Fibroblast of mammary gland (primary cell): ENCODE measurements at regions not wholly inside any gene's neighbourhood (a gene's known extent, or its start where the extent isn't known, plus 50 kb on each side); places are given as distances from the start of the nearest gene placed in this dataset.
"Not testable (repeated sequence)": the region's sequence is repeated elsewhere in the genome, so short reads cannot be mapped to it uniquely, and the experiment has no call there.

Source experiments
- DNase-seq: peaks from one replicate; pipeline ENCODE4 v3.0.0-alpha.2; 2010; ENCODE audit warnings: low read depth
- H3K4me3 ChIP-seq: 2 replicates; pipeline ENCODE4 v1.5.1; 2011; ENCODE audit warnings: low read depth, mild to moderate bottlenecking, low read length, moderate library complexity; ENCODE audit not compliant: control insufficient read depth
- CTCF ChIP-seq: conservative IDR thresholded peaks from 2 replicates; pipeline ENCODE4 v1.5.1; 2011; ENCODE audit warnings: low read depth, low read length, inconsistent platforms; ENCODE audit not compliant: control insufficient read depth, insufficient read depth

GRCh38 chr4:152063621-152064240 is 302.9 kb upstream of the GATB start:
- no peak overlapping the region for H3K4me3 ChIP-seq
- no peak for DNase-seq
- no peak for TF ChIP-seq CTCF

GRCh38 chr4:152062936-152063620 is 302.3 kb upstream of the GATB start:
- H3K4me3 ChIP-seq = no peak overlapping the region
- DNase-seq = no peak
- TF ChIP-seq CTCF = no peak

GRCh38 chr4:152054731-152055130 is 293.9 kb upstream of the GATB start:
- TF ChIP-seq CTCF = no peak
- no peak for DNase-seq

GRCh38 chr4:152052451-152053057 is 291.7 kb upstream of the GATB start:
- no peak for TF ChIP-seq CTCF
- H3K4me3 ChIP-seq = no peak overlapping the region
- no peak for DNase-seq

More at GRCh38 chr4:152054731-152055130, 293.9 kb upstream of the GATB start:
- no peak overlapping the region for H3K4me3 ChIP-seq

GRCh38 chr4:152051332-152051731 is 290.5 kb upstream of the GATB start:
- H3K4me3 ChIP-seq, DNase-seq: not testable (repeated sequence)

GRCh38 chr4:152050106-152050505 is 289.3 kb upstream of the GATB start:
- H3K4me3 ChIP-seq = no peak overlapping the region
- no peak for DNase-seq
- no peak for TF ChIP-seq CTCF

- DNase-seq = no peak
- H3K4me3 ChIP-seq = no peak overlapping the region
- TF ChIP-seq CTCF = no peak
Measured at GRCh38 chr4:152047451-152047850, 286.6 kb upstream of the GATB start.
